ENCODE measurements at regions not wholly inside any gene's neighbourhood (a gene's known extent, or its start where the extent isn't known, plus 50 kb on each side); places are given as distances from the start of the nearest gene placed in this dataset.
A peak's percentile ranks its signal among the peaks of the same experiment; 100 is the strongest.

- H3K36me3 ChIP-seq = no peaks in the 10 kb centered on the region
- DNase-seq = no peak
- no peak overlapping the region for H3K4me3 ChIP-seq
- no peak overlapping the region for H3K27ac ChIP-seq
- H3K4me1 ChIP-seq = peaks cover 8% of the 10 kb centered on the region; the same call in 1 of the 2 replicates
- peaks cover 3% of the 10 kb centered on the region; the same call in 1 of the 2 replicates for H3K27me3 ChIP-seq
- no peaks in the 10 kb centered on the region for H3K9me3 ChIP-seq (replicated peaks)
Measured at GRCh38 chr4:7132249-7132648, 60.1 kb upstream of the SORCS2 start.

GRCh38 chr4:7131498-7132031 lies 60.8 kb upstream of the SORCS2 start:
- H3K36me3 ChIP-seq = no peaks in the 10 kb centered on the region
- H3K4me1 ChIP-seq = peaks cover 8% of the 10 kb centered on the region; the same call in 1 of the 2 replicates
- DNase-seq = no peak
- no peak overlapping the region for H3K4me3 ChIP-seq
- no peak overlapping the region for H3K27ac ChIP-seq
- H3K27me3 ChIP-seq = peaks cover 3% of the 10 kb centered on the region; the same call in 1 of the 2 replicates
- no peaks in the 10 kb centered on the region for H3K9me3 ChIP-seq (replicated peaks)

- H3K27me3 ChIP-seq = peaks cover 3% of the 10 kb centered on the region
- H3K4me1 ChIP-seq = peaks cover 8% of the 10 kb centered on the region; the same call in 1 of the 2 replicates
- DNase-seq = no peak
- H3K4me3 ChIP-seq = no peak overlapping the region
- H3K36me3 ChIP-seq = no peaks in the 10 kb centered on the region
- no peak overlapping the region for H3K27ac ChIP-seq
- H3K9me3 ChIP-seq (replicated peaks) = no peaks in the 10 kb centered on the region
Measured at GRCh38 chr4:7130621-7131211, 61.6 kb upstream of the SORCS2 start.

- DNase-seq = no peak
- Histone ChIP-seq H3K9me3 (replicated peaks) (no peaks in the 10 kb centered on the region), H3K4me3 (no peak overlapping the region), H3K27ac (no peak overlapping the region), H3K36me3 (no peaks in the 10 kb centered on the region), H3K4me1 (peaks cover 6% of the 10 kb centered on the region; the same call in 1 of the 2 replicates), H3K27me3 (peaks cover 3% of the 10 kb centered on the region)
Measured at GRCh38 chr4:7129871-7130620, 62.2 kb upstream of the GRPEL1 start.

- Histone ChIP-seq H3K27ac (no peak overlapping the region), H3K36me3 (no peaks in the 10 kb centered on the region), H3K9me3 (replicated peaks) (no peaks in the 10 kb centered on the region), H3K27me3 (peaks cover 3% of the 10 kb centered on the region), H3K4me3 (no peak overlapping the region), H3K4me1 (no peaks in the 10 kb centered on the region)
- no peak for DNase-seq
Measured at GRCh38 chr4:7128644-7129043, 60.8 kb upstream of the GRPEL1 start.

GRCh38 chr4:7128234-7128633 lies 60.4 kb upstream of the GRPEL1 start:
- Histone ChIP-seq H3K4me1 (no peaks in the 10 kb centered on the region), H3K4me3 (no peak overlapping the region), H3K9me3 (replicated peaks) (no peaks in the 10 kb centered on the region), H3K27ac (no peak overlapping the region), H3K27me3 (peaks cover 3% of the 10 kb centered on the region), H3K36me3 (no peaks in the 10 kb centered on the region)
- no peak for DNase-seq

GRCh38 chr4:7127576-7127975 lies 59.7 kb upstream of the GRPEL1 start:
- DNase-seq = no peak
- Histone ChIP-seq H3K4me1 (no peaks in the 10 kb centered on the region), H3K36me3 (no peaks in the 10 kb centered on the region), H3K27ac (no peak overlapping the region), H3K9me3 (replicated peaks) (no peaks in the 10 kb centered on the region), H3K27me3 (peaks cover 3% of the 10 kb centered on the region), H3K4me3 (no peak overlapping the region)

GRCh38 chr4:7126981-7127380 lies 59.1 kb upstream of the GRPEL1 start:
- Histone ChIP-seq H3K27me3 (peaks cover 3% of the 10 kb centered on the region), H3K4me3 (no peak overlapping the region), H3K9me3 (replicated peaks) (no peaks in the 10 kb centered on the region), H3K36me3 (no peaks in the 10 kb centered on the region), H3K4me1 (no peaks in the 10 kb centered on the region), H3K27ac (no peak overlapping the region)
- no peak for DNase-seq

- Histone ChIP-seq H3K4me3 (no peak overlapping the region), H3K4me1 (no peaks in the 10 kb centered on the region), H3K27ac (no peak overlapping the region), H3K27me3 (peaks cover 6% of the 10 kb centered on the region), H3K9me3 (replicated peaks) (no peaks in the 10 kb centered on the region), H3K36me3 (no peaks in the 10 kb centered on the region)
- peak; percentile 49 to 63 for DNase-seq
Measured at GRCh38 chr4:7124689-7125442, 57.0 kb upstream of the GRPEL1 start.

- H3K4me3 ChIP-seq = no peak overlapping the region
- H3K27me3 ChIP-seq = peaks cover 4% of the 10 kb centered on the region
- no peak for DNase-seq
- H3K4me1 ChIP-seq = no peaks in the 10 kb centered on the region
- H3K36me3 ChIP-seq = no peaks in the 10 kb centered on the region
- H3K27ac ChIP-seq = no peak overlapping the region
- H3K9me3 ChIP-seq (replicated peaks) = no peaks in the 10 kb centered on the region
Measured at GRCh38 chr4:7121866-7122653, 54.2 kb upstream of the GRPEL1 start.

GRCh38 chr4:7121174-7121573 lies 53.3 kb upstream of the GRPEL1 start:
- DNase-seq = no peak
- H3K4me3 ChIP-seq = no peak overlapping the region
- H3K27ac ChIP-seq = no peak overlapping the region
- no peaks in the 10 kb centered on the region for H3K9me3 ChIP-seq (replicated peaks)
- no peaks in the 10 kb centered on the region for H3K4me1 ChIP-seq
- H3K27me3 ChIP-seq = peaks cover 4% of the 10 kb centered on the region
- H3K36me3 ChIP-seq = no peaks in the 10 kb centered on the region

GRCh38 chr4:7120341-7120740 lies 52.5 kb upstream of the GRPEL1 start:
- Histone ChIP-seq H3K9me3 (replicated peaks) (no peaks in the 10 kb centered on the region), H3K27ac (no peak overlapping the region), H3K4me1 (no peaks in the 10 kb centered on the region), H3K4me3 (no peak overlapping the region), H3K27me3 (peaks cover 4% of the 10 kb centered on the region), H3K36me3 (no peaks in the 10 kb centered on the region)
- peak; percentile 26 to 63 for DNase-seq

GRCh38 chr4:7118013-7118832 lies 50.4 kb upstream of the GRPEL1 start:
- no peak for DNase-seq
- H3K9me3 ChIP-seq (replicated peaks) = no peaks in the 10 kb centered on the region
- no peaks in the 10 kb centered on the region for H3K4me1 ChIP-seq
- H3K36me3 ChIP-seq = no peaks in the 10 kb centered on the region
- no peak overlapping the region for H3K4me3 ChIP-seq
- no peak overlapping the region for H3K27ac ChIP-seq
- 0 out of 2 replicates have a peak, but pooled peaks cover 4% of the 10 kb centered on the region for H3K27me3 ChIP-seq
